ENCODE measurements at regions not wholly inside any gene's neighbourhood (a gene's known extent, or its start where the extent isn't known, plus 50 kb on each side); places are given as distances from the start of the nearest gene placed in this dataset.

- Histone ChIP-seq H3K9ac (ENCODE audit: low read length) (no peak overlapping the region), H2AFZ (ENCODE audit: low read length) (no peak overlapping the region), H3K79me2 (ENCODE audit: low read length) (no peaks in the 10 kb centered on the region), H3K27ac (ENCODE audit: low read length) (no peak overlapping the region), H3K9me2 (replicated peaks; ENCODE audit: insufficient read depth, low read length) (no peaks in the 10 kb centered on the region), H3K9me3 (ENCODE audit: low read length) (peaks cover 10% of the 10 kb centered on the region; the same call in 1 of the 2 replicates), H3K4me2 (ENCODE audit: low read depth, low read length, poor library complexity, severe bottlenecking) (no peak overlapping the region), H3K4me1 (ENCODE audit: low read length) (no peaks in the 10 kb centered on the region), H3K36me3 (ENCODE audit: insufficient read depth, low read length) (no peaks in the 10 kb centered on the region), H3K4me3 (ENCODE audit: low read length) (no peak overlapping the region), H4K20me1 (ENCODE audit: insufficient read depth, low read depth, low read length) (no peaks in the 10 kb centered on the region), H3K27me3 (ENCODE audit: low read length) (no peaks in the 10 kb centered on the region)
- DNase-seq: no peak
Observed at GRCh38 chr4:136194962-136195361, 1337.3 kb downstream of the PCDH18 start.

GRCh38 chr4:136186650-136187049 lies 1345.6 kb downstream of the PCDH18 start:
- no peak overlapping the region for H3K9ac ChIP-seq (ENCODE audit: low read length)
- no peaks in the 10 kb centered on the region for H4K20me1 ChIP-seq (ENCODE audit: insufficient read depth, low read depth, low read length)
- no peaks in the 10 kb centered on the region for H3K4me1 ChIP-seq (ENCODE audit: low read length)
- H3K27me3 ChIP-seq (ENCODE audit: low read length): no peaks in the 10 kb centered on the region
- H3K4me3 ChIP-seq (ENCODE audit: low read length): no peak overlapping the region
- no peaks in the 10 kb centered on the region for H3K79me2 ChIP-seq (ENCODE audit: low read length)
- H3K9me2 ChIP-seq (replicated peaks; ENCODE audit: insufficient read depth, low read length): no peaks in the 10 kb centered on the region
- H3K36me3 ChIP-seq (ENCODE audit: insufficient read depth, low read length): no peaks in the 10 kb centered on the region
- H3K27ac ChIP-seq (ENCODE audit: low read length): no peak overlapping the region
- no peak overlapping the region for H3K4me2 ChIP-seq (ENCODE audit: low read depth, low read length, poor library complexity, severe bottlenecking)
- DNase-seq: no peak
- H3K9me3 ChIP-seq (ENCODE audit: low read length): peaks cover 22% of the 10 kb centered on the region
- no peak overlapping the region for H2AFZ ChIP-seq (ENCODE audit: low read length)

- Histone ChIP-seq H3K27ac (ENCODE audit: low read length) (no peak overlapping the region), H3K4me3 (ENCODE audit: low read length) (no peak overlapping the region), H3K9ac (ENCODE audit: low read length) (no peak overlapping the region), H2AFZ (ENCODE audit: low read length) (no peak overlapping the region), H3K4me1 (ENCODE audit: low read length) (no peaks in the 10 kb centered on the region), H3K9me2 (replicated peaks; ENCODE audit: insufficient read depth, low read length) (no peaks in the 10 kb centered on the region), H3K36me3 (ENCODE audit: insufficient read depth, low read length) (no peaks in the 10 kb centered on the region), H4K20me1 (ENCODE audit: insufficient read depth, low read depth, low read length) (no peaks in the 10 kb centered on the region), H3K27me3 (ENCODE audit: low read length) (no peaks in the 10 kb centered on the region), H3K9me3 (ENCODE audit: low read length) (peaks cover 25% of the 10 kb centered on the region), H3K79me2 (ENCODE audit: low read length) (no peaks in the 10 kb centered on the region), H3K4me2 (ENCODE audit: low read depth, low read length, poor library complexity, severe bottlenecking) (no peak overlapping the region)
- DNase-seq: no peak
Observed at GRCh38 chr4:136183513-136183912, 1348.8 kb downstream of the PCDH18 start.

- Histone ChIP-seq H2AFZ (ENCODE audit: low read length) (no peak overlapping the region), H3K4me2 (ENCODE audit: low read depth, low read length, poor library complexity, severe bottlenecking) (no peak overlapping the region)
Observed at GRCh38 chr4:136156947-136157346, 1375.3 kb downstream of the PCDH18 start.

GRCh38 chr4:136150046-136150445 lies 1382.2 kb downstream of the PCDH18 start:
- no peaks in the 10 kb centered on the region for H4K20me1 ChIP-seq (ENCODE audit: insufficient read depth, low read depth, low read length)
- no peaks in the 10 kb centered on the region for H3K79me2 ChIP-seq (ENCODE audit: low read length)
- no peaks in the 10 kb centered on the region for H3K27me3 ChIP-seq (ENCODE audit: low read length)
- no peak overlapping the region for H3K27ac ChIP-seq (ENCODE audit: low read length)
- H3K9ac ChIP-seq (ENCODE audit: low read length): no peak overlapping the region
- no peak for DNase-seq
- H3K4me2 ChIP-seq (ENCODE audit: low read depth, low read length, poor library complexity, severe bottlenecking): no peak overlapping the region
- H2AFZ ChIP-seq (ENCODE audit: low read length): no peak overlapping the region
- H3K36me3 ChIP-seq (ENCODE audit: insufficient read depth, low read length): no peaks in the 10 kb centered on the region
- no peaks in the 10 kb centered on the region for H3K4me1 ChIP-seq (ENCODE audit: low read length)
- H3K9me2 ChIP-seq (replicated peaks; ENCODE audit: insufficient read depth, low read length): no peaks in the 10 kb centered on the region
- no peak overlapping the region for H3K4me3 ChIP-seq (ENCODE audit: low read length)
- H3K9me3 ChIP-seq (ENCODE audit: low read length): peaks cover 14% of the 10 kb centered on the region

More at GRCh38 chr4:136156947-136157346, 1375.3 kb downstream of the PCDH18 start:
- Histone ChIP-seq H3K27ac (ENCODE audit: low read length) (no peak overlapping the region), H3K27me3 (ENCODE audit: low read length) (no peaks in the 10 kb centered on the region), H3K4me1 (ENCODE audit: low read length) (no peaks in the 10 kb centered on the region), H3K4me3 (ENCODE audit: low read length) (no peak overlapping the region), H3K9ac (ENCODE audit: low read length) (no peak overlapping the region), H4K20me1 (ENCODE audit: insufficient read depth, low read depth, low read length) (no peaks in the 10 kb centered on the region), H3K79me2 (ENCODE audit: low read length) (no peaks in the 10 kb centered on the region), H3K9me2 (replicated peaks; ENCODE audit: insufficient read depth, low read length) (no peaks in the 10 kb centered on the region), H3K36me3 (ENCODE audit: insufficient read depth, low read length) (no peaks in the 10 kb centered on the region), H3K9me3 (ENCODE audit: low read length) (peaks cover 20% of the 10 kb centered on the region)
- no peak for DNase-seq

GRCh38 chr4:136136601-136137000 lies 1395.7 kb downstream of the PCDH18 start:
- DNase-seq: no peak
- no peaks in the 10 kb centered on the region for H3K36me3 ChIP-seq (ENCODE audit: insufficient read depth, low read length)

GRCh38 chr4:136124251-136124745 lies 1408.0 kb downstream of the PCDH18 start:
- H3K27me3 ChIP-seq (ENCODE audit: low read length): no peaks in the 10 kb centered on the region
- H3K4me3 ChIP-seq (ENCODE audit: low read length): no peak overlapping the region
- H3K36me3 ChIP-seq (ENCODE audit: insufficient read depth, low read length): no peaks in the 10 kb centered on the region
- H3K4me1 ChIP-seq (ENCODE audit: low read length): no peaks in the 10 kb centered on the region
- H3K9me3 ChIP-seq (ENCODE audit: low read length): peaks cover 22% of the 10 kb centered on the region
- no peak overlapping the region for H3K4me2 ChIP-seq (ENCODE audit: low read depth, low read length, poor library complexity, severe bottlenecking)
- DNase-seq: no peak
- no peaks in the 10 kb centered on the region for H4K20me1 ChIP-seq (ENCODE audit: insufficient read depth, low read depth, low read length)
- no peaks in the 10 kb centered on the region for H3K79me2 ChIP-seq (ENCODE audit: low read length)
- no peaks in the 10 kb centered on the region for H3K9me2 ChIP-seq (replicated peaks; ENCODE audit: insufficient read depth, low read length)
- no peak overlapping the region for H2AFZ ChIP-seq (ENCODE audit: low read length)
- H3K27ac ChIP-seq (ENCODE audit: low read length): no peak overlapping the region
- no peak overlapping the region for H3K9ac ChIP-seq (ENCODE audit: low read length)

More at GRCh38 chr4:136136601-136137000, 1395.7 kb downstream of the PCDH18 start:
- no peak overlapping the region for H3K4me3 ChIP-seq (ENCODE audit: low read length)
- H3K4me1 ChIP-seq (ENCODE audit: low read length): no peaks in the 10 kb centered on the region
- no peaks in the 10 kb centered on the region for H3K9me2 ChIP-seq (replicated peaks; ENCODE audit: insufficient read depth, low read length)
- H3K9me3 ChIP-seq (ENCODE audit: low read length): peaks cover 11% of the 10 kb centered on the region; the same call in 1 of the 2 replicates
- no peak overlapping the region for H3K4me2 ChIP-seq (ENCODE audit: low read depth, low read length, poor library complexity, severe bottlenecking)
- no peak overlapping the region for H2AFZ ChIP-seq (ENCODE audit: low read length)
- no peak overlapping the region for H3K9ac ChIP-seq (ENCODE audit: low read length)
- no peaks in the 10 kb centered on the region for H4K20me1 ChIP-seq (ENCODE audit: insufficient read depth, low read depth, low read length)
- no peaks in the 10 kb centered on the region for H3K27me3 ChIP-seq (ENCODE audit: low read length)
- H3K79me2 ChIP-seq (ENCODE audit: low read length): no peaks in the 10 kb centered on the region
- no peak overlapping the region for H3K27ac ChIP-seq (ENCODE audit: low read length)

GRCh38 chr4:136121426-136121825 lies 1410.9 kb downstream of the PCDH18 start:
- no peaks in the 10 kb centered on the region for H4K20me1 ChIP-seq (ENCODE audit: insufficient read depth, low read depth, low read length)
- no peak for DNase-seq
- H3K79me2 ChIP-seq (ENCODE audit: low read length): no peaks in the 10 kb centered on the region
- H3K4me2 ChIP-seq (ENCODE audit: low read depth, low read length, poor library complexity, severe bottlenecking): no peak overlapping the region
- H3K36me3 ChIP-seq (ENCODE audit: insufficient read depth, low read length): no peaks in the 10 kb centered on the region
- H3K9me3 ChIP-seq (ENCODE audit: low read length): peaks cover 22% of the 10 kb centered on the region
- H3K9me2 ChIP-seq (replicated peaks; ENCODE audit: insufficient read depth, low read length): no peaks in the 10 kb centered on the region
- no peaks in the 10 kb centered on the region for H3K27me3 ChIP-seq (ENCODE audit: low read length)
- H3K9ac ChIP-seq (ENCODE audit: low read length): no peak overlapping the region
- H2AFZ ChIP-seq (ENCODE audit: low read length): no peak overlapping the region
- no peaks in the 10 kb centered on the region for H3K4me1 ChIP-seq (ENCODE audit: low read length)
- no peak overlapping the region for H3K27ac ChIP-seq (ENCODE audit: low read length)
- H3K4me3 ChIP-seq (ENCODE audit: low read length): no peak overlapping the region

GRCh38 chr4:136113921-136114320 lies 1418.4 kb downstream of the PCDH18 start:
- no peak overlapping the region for H3K27ac ChIP-seq (ENCODE audit: low read length)
- H3K9me2 ChIP-seq (replicated peaks; ENCODE audit: insufficient read depth, low read length): no peaks in the 10 kb centered on the region
- peaks cover 18% of the 10 kb centered on the region for H3K9me3 ChIP-seq (ENCODE audit: low read length)
- no peak overlapping the region for H3K4me2 ChIP-seq (ENCODE audit: low read depth, low read length, poor library complexity, severe bottlenecking)
- no peaks in the 10 kb centered on the region for H3K4me1 ChIP-seq (ENCODE audit: low read length)
- H3K4me3 ChIP-seq (ENCODE audit: low read length): no peak overlapping the region
- H4K20me1 ChIP-seq (ENCODE audit: insufficient read depth, low read depth, low read length): no peaks in the 10 kb centered on the region
- H2AFZ ChIP-seq (ENCODE audit: low read length): no peak overlapping the region
- no peaks in the 10 kb centered on the region for H3K27me3 ChIP-seq (ENCODE audit: low read length)
- H3K36me3 ChIP-seq (ENCODE audit: insufficient read depth, low read length): no peaks in the 10 kb centered on the region
- no peaks in the 10 kb centered on the region for H3K79me2 ChIP-seq (ENCODE audit: low read length)
- no peak overlapping the region for H3K9ac ChIP-seq (ENCODE audit: low read length)
- DNase-seq: no peak
